NK-92 treated with Interleukin-12 subunit alpha and Interleukin-12 subunit beta, amount 100 ng/mL, for 24 hours (cell line): ENCODE measurements at regions not wholly inside any gene's neighbourhood (a gene's known extent, or its start where the extent isn't known, plus 50 kb on each side); places are given as distances from the start of the nearest gene placed in this dataset.

Experiments used
- DNase-seq: peaks from one replicate; lab custom pipeline; 2025; lab: John Stamatoyannopoulos, UW

GRCh38 chr11:122348659-122349409 lies 232.8 kb upstream of the BLID start:
- no peak for DNase-seq

- no peak for DNase-seq
These were observed 230.0 kb upstream of the BLID start for GRCh38 chr11:122346006-122346405.

- DNase-seq, result no peak
These were observed 229.6 kb upstream of the BLID start for GRCh38 chr11:122345586-122345985.

GRCh38 chr11:122344215-122344614 lies 228.2 kb upstream of the BLID start:
- no peak for DNase-seq

- no peak for DNase-seq
These were observed 227.2 kb upstream of the BLID start for GRCh38 chr11:122343210-122343609.

- no peak for DNase-seq
These were observed 226.2 kb upstream of the BLID start for GRCh38 chr11:122342089-122342744.

GRCh38 chr11:122341477-122341876 lies 225.5 kb upstream of the BLID start:
- DNase-seq, result no peak

GRCh38 chr11:122340607-122341290 lies 224.7 kb upstream of the BLID start:
- no peak for DNase-seq

GRCh38 chr11:122339436-122340060 lies 223.5 kb upstream of the BLID start:
- DNase-seq, result no peak

GRCh38 chr11:122337704-122338103 lies 221.7 kb upstream of the BLID start:
- no peak for DNase-seq

- no peak for DNase-seq
These were observed 221.2 kb upstream of the BLID start for GRCh38 chr11:122337241-122337640.

GRCh38 chr11:122336706-122337105 lies 220.7 kb upstream of the BLID start:
- no peak for DNase-seq

GRCh38 chr11:122334546-122335339 lies 218.7 kb upstream of the BLID start:
- no peak for DNase-seq

GRCh38 chr11:122333467-122333866 lies 217.5 kb upstream of the BLID start:
- no peak for DNase-seq

GRCh38 chr11:122331079-122331478 lies 215.1 kb upstream of the BLID start:
- DNase-seq, result no peak

GRCh38 chr11:122330279-122330965 lies 214.4 kb upstream of the BLID start:
- no peak for DNase-seq

GRCh38 chr11:122327528-122327927 lies 211.5 kb upstream of the BLID start:
- DNase-seq, result no peak

GRCh38 chr11:122323754-122324421 lies 207.9 kb upstream of the BLID start:
- no peak for DNase-seq

- no peak for DNase-seq
These were observed 206.3 kb upstream of the BLID start for GRCh38 chr11:122322329-122322728.

- DNase-seq, result no peak
These were observed 204.7 kb upstream of the BLID start for GRCh38 chr11:122320671-122321070.
